ENCODE measurements at regions not wholly inside any gene's neighbourhood (a gene's known extent, or its start where the extent isn't known, plus 50 kb on each side); places are given as distances from the start of the nearest gene placed in this dataset.

- CTCF ChIA-PET: no interaction called here
- no peak for DNase-seq (ENCODE audit: extremely low spot score)
- TF ChIP-seq, protein P1, sequence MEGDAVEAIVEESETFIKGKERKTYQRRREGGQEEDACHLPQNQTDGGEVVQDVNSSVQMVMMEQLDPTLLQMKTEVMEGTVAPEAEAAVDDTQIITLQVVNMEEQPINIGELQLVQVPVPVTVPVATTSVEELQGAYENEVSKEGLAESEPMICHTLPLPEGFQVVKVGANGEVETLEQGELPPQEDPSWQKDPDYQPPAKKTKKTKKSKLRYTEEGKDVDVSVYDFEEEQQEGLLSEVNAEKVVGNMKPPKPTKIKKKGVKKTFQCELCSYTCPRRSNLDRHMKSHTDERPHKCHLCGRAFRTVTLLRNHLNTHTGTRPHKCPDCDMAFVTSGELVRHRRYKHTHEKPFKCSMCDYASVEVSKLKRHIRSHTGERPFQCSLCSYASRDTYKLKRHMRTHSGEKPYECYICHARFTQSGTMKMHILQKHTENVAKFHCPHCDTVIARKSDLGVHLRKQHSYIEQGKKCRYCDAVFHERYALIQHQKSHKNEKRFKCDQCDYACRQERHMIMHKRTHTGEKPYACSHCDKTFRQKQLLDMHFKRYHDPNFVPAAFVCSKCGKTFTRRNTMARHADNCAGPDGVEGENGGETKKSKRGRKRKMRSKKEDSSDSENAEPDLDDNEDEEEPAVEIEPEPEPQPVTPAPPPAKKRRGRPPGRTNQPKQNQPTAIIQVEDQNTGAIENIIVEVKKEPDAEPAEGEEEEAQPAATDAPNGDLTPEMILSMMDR (IDR thresholded peaks at IDR 0.05; ENCODE audit: control extremely low read depth, extremely low read depth, low read depth, missing control alignments): no peak
- POLR2A ChIA-PET: no interaction called here
Measured at GRCh38 chr11:134683860-134684259, 271.8 kb upstream of the B3GAT1 start.

DNA sequence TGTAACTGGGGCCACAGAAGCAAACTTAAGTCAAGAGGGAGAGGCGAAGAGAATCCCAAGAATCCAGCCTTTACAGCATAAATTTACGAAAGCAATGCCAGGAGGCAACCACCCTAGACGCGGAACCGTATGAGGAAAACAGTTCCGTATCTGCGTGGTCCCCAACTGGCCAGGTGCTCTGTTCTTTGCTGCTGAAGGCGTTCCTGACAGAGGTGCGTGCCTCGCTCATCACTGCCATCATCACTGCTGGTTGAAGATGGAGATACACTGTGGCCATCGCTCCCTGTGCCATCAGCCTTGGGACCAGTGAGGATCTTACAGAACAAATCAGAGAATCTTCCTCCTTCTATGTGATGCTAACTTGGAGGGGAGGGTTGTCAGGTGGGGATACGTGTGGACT, 270.5 kb upstream of the B3GAT1 start:
- ChIA-PET CTCF (no interaction called here), POLR2A (no interaction called here)

DNA sequence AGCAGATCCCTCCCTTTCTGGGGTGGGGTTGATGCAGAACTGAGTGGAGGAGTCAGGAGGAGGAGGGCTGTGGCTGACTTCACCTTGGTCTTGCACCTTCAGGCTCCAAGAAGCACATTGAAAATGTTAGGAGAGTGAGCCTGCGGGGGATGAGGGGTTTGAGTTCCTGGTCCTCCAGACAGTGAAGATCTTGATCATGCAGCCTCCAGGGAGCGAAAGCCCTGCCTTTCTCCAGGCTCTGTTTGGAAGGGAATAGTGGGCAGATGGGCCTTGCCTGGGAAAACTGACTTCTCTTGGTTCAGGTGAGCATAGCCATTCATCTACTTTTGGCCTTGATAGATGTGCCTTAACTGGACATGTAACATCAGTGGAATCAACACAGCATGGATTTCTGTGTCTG, 267.6 kb upstream of the B3GAT1 start:
- TF ChIP-seq, protein P1 (IDR thresholded peaks at IDR 0.05; ENCODE audit: control extremely low read depth, extremely low read depth, low read depth, missing control alignments): no peak
- POLR2A ChIA-PET: no interaction called here
- DNase-seq (ENCODE audit: extremely low spot score): no peak
- CTCF ChIA-PET: interaction anchor here (1.7 kb wide), 1 partner anchor 9 kb away, joined by 6 read pairs; no protein-coding TSS in a partner anchor

More for the DNA sequence above, 270.5 kb upstream of the B3GAT1 start:
- no peak for DNase-seq (ENCODE audit: extremely low spot score)
- TF ChIP-seq, protein P1 (IDR thresholded peaks at IDR 0.05; ENCODE audit: control extremely low read depth, extremely low read depth, low read depth, missing control alignments): no peak

GRCh38 chr11:134678744-134679143, 266.7 kb upstream of the B3GAT1 start:
- ChIA-PET POLR2A (no interaction called here), CTCF (interaction anchor here (1.7 kb wide), 1 partner anchor 9 kb away, joined by 6 read pairs; no protein-coding TSS in a partner anchor)
- DNase-seq (ENCODE audit: extremely low spot score): no peak
- TF ChIP-seq, protein P1 (IDR thresholded peaks at IDR 0.05; ENCODE audit: control extremely low read depth, extremely low read depth, low read depth, missing control alignments): no peak

DNA sequence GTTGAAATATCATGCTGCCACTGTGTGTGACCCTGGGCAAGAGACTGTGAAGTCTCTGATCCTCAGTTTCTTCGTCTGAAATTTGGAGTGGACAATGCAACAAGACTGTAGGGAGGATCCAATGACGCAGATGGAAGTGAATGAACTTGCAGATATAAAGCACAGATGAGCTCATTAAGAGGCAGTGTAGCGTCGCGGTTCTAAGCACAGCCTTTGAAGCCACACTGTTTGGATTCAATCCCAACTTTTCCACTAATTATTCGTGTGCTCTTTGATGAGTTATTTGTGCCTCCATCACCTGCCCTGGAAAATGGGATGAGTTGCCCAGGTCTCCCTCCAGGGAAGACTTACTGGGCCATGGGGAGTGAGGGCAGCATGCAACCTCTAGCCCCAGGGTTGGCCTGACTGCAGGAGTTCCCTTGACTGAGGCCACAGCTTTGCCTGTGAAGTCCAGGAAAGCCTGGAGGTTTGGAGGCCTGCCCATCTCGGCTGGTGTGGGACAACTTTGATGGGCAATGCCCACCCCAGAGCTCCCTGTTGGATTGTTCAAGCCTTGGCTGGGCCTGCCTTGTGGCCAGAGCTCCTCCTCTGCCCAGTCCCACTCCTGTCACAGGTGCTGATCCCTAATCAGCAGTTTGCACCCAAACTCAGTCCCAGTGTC, 266.0 kb upstream of the B3GAT1 start:
- POLR2A ChIA-PET: no interaction called here
- CTCF ChIA-PET: interaction anchor here (1.7 kb wide), 1 partner anchor 8 kb away, joined by 6 read pairs; no protein-coding TSS in a partner anchor
- TF ChIP-seq, protein P1 (IDR thresholded peaks at IDR 0.05; ENCODE audit: control extremely low read depth, extremely low read depth, low read depth, missing control alignments): no peak
- no peak for DNase-seq (ENCODE audit: extremely low spot score)

- TF ChIP-seq, protein P1 (IDR thresholded peaks at IDR 0.05; ENCODE audit: control extremely low read depth, extremely low read depth, low read depth, missing control alignments): no peak
- ChIA-PET POLR2A (no interaction called here), CTCF (no interaction called here)
- DNase-seq (ENCODE audit: extremely low spot score): no peak
Measured at GRCh38 chr11:134677397-134677822, 265.4 kb upstream of the B3GAT1 start.

Measured in GM10248 (cell line).